ENCODE measurements at regions not wholly inside any gene's neighbourhood (a gene's known extent, or its start where the extent isn't known, plus 50 kb on each side); places are given as distances from the start of the nearest gene placed in this dataset.

DNA sequence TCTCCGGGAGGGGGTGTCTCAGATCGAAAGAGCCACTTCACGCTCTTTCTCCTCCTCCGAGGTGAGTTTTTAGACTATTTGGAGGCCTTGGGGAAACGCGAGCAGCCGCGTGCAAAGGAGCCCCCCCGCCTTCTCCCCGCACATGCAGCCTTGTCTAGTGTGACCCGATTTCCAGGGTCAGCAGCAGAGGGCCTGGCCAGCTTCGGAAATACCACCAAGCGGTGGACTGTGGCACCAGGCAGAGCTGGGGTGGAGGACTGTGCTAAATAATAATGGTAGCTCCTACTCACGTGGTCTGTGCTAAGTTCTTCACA lies 79.3 kb upstream of the BCOR start:
- Histone ChIP-seq H3K4me2 (peak overlapping the region; percentile 31; the same call in 1 of the 2 replicates), H3K9me2 (ENCODE audit: insufficient read depth) (no peaks in the 10 kb centered on the region), H2AFZ (no peak overlapping the region), H4K20me1 (ENCODE audit: insufficient read depth) (no peaks in the 10 kb centered on the region), H3F3A (ENCODE audit: insufficient read depth, low read depth) (0 out of 2 replicates have a peak, but pooled peaks cover 4% of the 10 kb centered on the region), H3K4me3 (peak overlapping the region; percentile 53; the same call in 1 of the 2 replicates), H3K27me3 (ENCODE audit: insufficient read depth, low read depth) (no peaks in the 10 kb centered on the region), H3K9me3 (ENCODE audit: insufficient read depth, low read depth) (no peaks in the 10 kb centered on the region), H3K27ac (no peak overlapping the region), H3K36me3 (ENCODE audit: low read depth) (no peaks in the 10 kb centered on the region), H3K79me2 (ENCODE audit: low read depth) (no peaks in the 10 kb centered on the region), H3K4me1 (replicated peaks; ENCODE audit: insufficient read depth) (0 out of 2 replicates have a peak, but pooled peaks cover 6% of the 10 kb centered on the region)
- ChIA-PET CTCF (interaction anchor here (0.6 kb wide), 1 partner anchor 88 kb away, joined by 3 read pairs; no protein-coding TSS in a partner anchor), POLR2A (ENCODE audit: unreplicated experiment) (interaction anchor here (0.6 kb wide), 2 partner anchors 68 to 80 kb away, joined by 6 to 7 read pairs; no protein-coding TSS in a partner anchor)
- TSS peak; percentile 29 for BruUV-seq (replicated peaks)
- no peak for DNase-seq
- TF ChIP-seq EZH2 (IDR thresholded peaks at IDR 0.05; ENCODE audit: low read depth): no peak
- TF ChIP-seq, protein P1, sequence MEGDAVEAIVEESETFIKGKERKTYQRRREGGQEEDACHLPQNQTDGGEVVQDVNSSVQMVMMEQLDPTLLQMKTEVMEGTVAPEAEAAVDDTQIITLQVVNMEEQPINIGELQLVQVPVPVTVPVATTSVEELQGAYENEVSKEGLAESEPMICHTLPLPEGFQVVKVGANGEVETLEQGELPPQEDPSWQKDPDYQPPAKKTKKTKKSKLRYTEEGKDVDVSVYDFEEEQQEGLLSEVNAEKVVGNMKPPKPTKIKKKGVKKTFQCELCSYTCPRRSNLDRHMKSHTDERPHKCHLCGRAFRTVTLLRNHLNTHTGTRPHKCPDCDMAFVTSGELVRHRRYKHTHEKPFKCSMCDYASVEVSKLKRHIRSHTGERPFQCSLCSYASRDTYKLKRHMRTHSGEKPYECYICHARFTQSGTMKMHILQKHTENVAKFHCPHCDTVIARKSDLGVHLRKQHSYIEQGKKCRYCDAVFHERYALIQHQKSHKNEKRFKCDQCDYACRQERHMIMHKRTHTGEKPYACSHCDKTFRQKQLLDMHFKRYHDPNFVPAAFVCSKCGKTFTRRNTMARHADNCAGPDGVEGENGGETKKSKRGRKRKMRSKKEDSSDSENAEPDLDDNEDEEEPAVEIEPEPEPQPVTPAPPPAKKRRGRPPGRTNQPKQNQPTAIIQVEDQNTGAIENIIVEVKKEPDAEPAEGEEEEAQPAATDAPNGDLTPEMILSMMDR (conservative IDR thresholded peaks at IDR 0.05): no peak
- intact Hi-C loops (cut with micrococcal nuclease; ENCODE audit: unreplicated experiment): no loop called here

DNA sequence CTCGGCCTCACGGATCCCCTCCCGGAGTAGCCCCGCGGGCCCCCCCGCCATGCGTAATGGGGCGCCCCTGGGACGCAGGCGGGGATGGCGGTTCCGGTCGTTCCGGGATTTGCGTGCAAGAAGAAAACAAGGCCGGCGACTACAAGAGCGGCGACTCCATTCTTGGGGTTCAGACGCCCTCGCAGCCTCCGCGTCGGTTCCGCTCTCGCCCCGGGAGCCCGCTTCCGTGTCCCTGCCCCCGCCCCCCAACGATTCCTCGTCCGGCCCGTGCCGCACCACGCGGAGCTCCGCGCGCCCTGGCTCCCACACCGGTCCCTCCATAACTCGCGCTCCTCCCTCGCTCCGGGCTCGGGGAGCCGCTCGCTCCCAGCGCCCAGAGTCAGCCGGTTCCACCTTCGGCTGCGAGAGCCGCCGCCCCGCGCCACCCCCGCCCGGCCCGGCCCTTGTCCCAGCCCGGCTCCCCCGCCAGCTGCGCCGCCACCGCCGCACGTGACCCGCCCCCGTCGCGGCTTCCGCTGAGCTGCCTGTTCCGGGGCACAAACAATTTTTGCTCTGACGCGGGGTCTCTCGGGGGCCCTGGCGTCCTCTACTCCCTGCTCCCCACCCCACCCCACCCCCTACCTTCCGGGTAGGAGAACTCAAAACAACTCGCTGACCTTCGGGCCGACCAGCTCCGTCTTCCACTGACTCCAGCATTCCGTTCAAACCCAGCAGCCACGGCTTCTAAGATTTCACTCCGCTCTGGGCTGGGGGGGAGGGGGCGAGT lies 78.8 kb upstream of the BCOR start:
- POLR2A ChIA-PET (ENCODE audit: unreplicated experiment): interaction anchor here (0.6 kb wide), 2 partner anchors 67 to 80 kb away, joined by 6 to 7 read pairs; no protein-coding TSS in a partner anchor
- 0 out of 2 replicates have a peak overlapping the region, but pooled peaks have one; percentile 68 for H2AFZ ChIP-seq
- CTCF ChIA-PET: interaction anchor here (0.6 kb wide), 1 partner anchor 89 kb away, joined by 3 read pairs; no protein-coding TSS in a partner anchor

More for the DNA sequence above, 78.8 kb upstream of the BCOR start:
- no TSS peak for BruUV-seq (replicated peaks)
- Histone ChIP-seq H3K4me1 (replicated peaks; ENCODE audit: insufficient read depth) (0 out of 2 replicates have a peak, but pooled peaks cover 6% of the 10 kb centered on the region), H3K27ac (peak overlapping the region; percentile 80), H3K9me2 (ENCODE audit: insufficient read depth) (no peaks in the 10 kb centered on the region), H3K36me3 (ENCODE audit: low read depth) (no peaks in the 10 kb centered on the region), H3K79me2 (ENCODE audit: low read depth) (no peaks in the 10 kb centered on the region), H3K4me3 (peak overlapping the region; percentile 53; the same call in 1 of the 2 replicates), H3F3A (ENCODE audit: insufficient read depth, low read depth) (0 out of 2 replicates have a peak, but pooled peaks cover 4% of the 10 kb centered on the region), H3K9me3 (ENCODE audit: insufficient read depth, low read depth) (no peaks in the 10 kb centered on the region), H3K27me3 (ENCODE audit: insufficient read depth, low read depth) (no peaks in the 10 kb centered on the region), H4K20me1 (ENCODE audit: insufficient read depth) (no peaks in the 10 kb centered on the region), H3K4me2 (peak overlapping the region; percentile 79)
- intact Hi-C loops (cut with micrococcal nuclease; ENCODE audit: unreplicated experiment): no loop called here
- no peak for TF ChIP-seq EZH2 (IDR thresholded peaks at IDR 0.05; ENCODE audit: low read depth)
- TF ChIP-seq, protein P1 (conservative IDR thresholded peaks at IDR 0.05): no peak
- DNase-seq: peak in 1 of 2 experiments; percentile 25

All from PC-9 (cell line).